Natural killer cell (primary cell): ENCODE measurements at regions not wholly inside any gene's neighbourhood (a gene's known extent, or its start where the extent isn't known, plus 50 kb on each side); places are given as distances from the start of the nearest gene placed in this dataset.

Experiments
- ATAC-seq, 3 donors: fragments of 150-1000 bp in 2 of 3; fragments of 200-7000 bp in 1 of 3; cut with Tn5 transposase; 1 replicate in 1 of 3; 2 replicates in 2 of 3; pipeline ENCODE4 v1.10.0; 2021; ENCODE audit warnings: mild to moderate bottlenecking in 2 of 3, moderate library complexity in 2 of 3
- DNase-seq, 2 donors: peaks; one replicate each; pipeline versions ENCODE4 v3.0.0 to v3.0.0-alpha.2; 2013 to 2021; ENCODE audit warnings: mixed read lengths in 1 of 2
- H3K27ac ChIP-seq: one replicate; pipeline ENCODE4 v1.5.1; 2013; ENCODE audit warnings: mild to moderate bottlenecking, low read length
- H3K27me3 ChIP-seq: one replicate; pipeline ENCODE4 v1.6.1; 2013; ENCODE audit warnings: low read length; ENCODE audit not compliant: control insufficient read depth, insufficient read depth
- H3K36me3 ChIP-seq: one replicate; pipeline ENCODE4 v1.6.1; 2013; ENCODE audit warnings: low read length; ENCODE audit not compliant: control insufficient read depth, insufficient read depth
- H3K4me1 ChIP-seq: one replicate; pipeline ENCODE4 v1.6.1; 2013; ENCODE audit warnings: low read length; ENCODE audit not compliant: control insufficient read depth, insufficient read depth
- H3K4me3 ChIP-seq: one replicate; pipeline ENCODE4 v1.5.1; 2013; ENCODE audit warnings: low read length
- H3K9me3 ChIP-seq: one replicate; pipeline ENCODE4 v1.6.1; 2013; ENCODE audit warnings: low read length; ENCODE audit not compliant: control insufficient read depth, insufficient read depth
- H3K27ac Mint-ChIP-seq, 2 donors: one replicate each; pipeline ENCODE4 v1.8.0; 2022; ENCODE audit warnings: mild to moderate bottlenecking in 2 of 2, mixed read lengths in 2 of 2, moderate library complexity in 1 of 2
- H3K27me3 Mint-ChIP-seq, 2 donors: one replicate each; pipeline ENCODE4 v1.8.0; 2022; ENCODE audit warnings: low read depth in 2 of 2, mixed read lengths in 2 of 2
- H3K36me3 Mint-ChIP-seq: one replicate; pipeline ENCODE4 v1.8.0; 2022; ENCODE audit warnings: mixed read lengths
- H3K4me1 Mint-ChIP-seq, 2 donors: one replicate each; pipeline ENCODE4 v1.8.0; 2022; ENCODE audit warnings: mixed read lengths in 2 of 2
- H3K4me3 Mint-ChIP-seq: one replicate; pipeline ENCODE4 v1.8.0; 2022; ENCODE audit warnings: mild to moderate bottlenecking, moderate library complexity, mixed read lengths
- H3K9me3 Mint-ChIP-seq, 2 donors: one replicate each; pipeline ENCODE4 v1.8.0; 2022; ENCODE audit warnings: mixed read lengths in 2 of 2
- CTCF ChIP-seq: fragments of 200-600 bp; IDR thresholded peaks from one replicate; pipeline ENCODE4 v1.8.0; 2022; ENCODE audit warnings: antibody characterized with exemption
- WGBS: methylation state at CpG from one replicate; pipeline ENCODE4 v1.1.7; 2013; ENCODE audit warnings: missing lambda C conversion rate; ENCODE audit not compliant: insufficient coverage; 5-methylcytosine and 5-hydroxymethylcytosine counted together
- intact Hi-C: fragments of 100-400 bp; cut with micrococcal nuclease; formaldehyde crosslinking; loops from one replicate; pipeline ENCODE4 v1.14.2; 2022

- Histone ChIP-seq H3K4me1 (no peaks in the 10 kb centered on the region), H3K27me3 (no peaks in the 10 kb centered on the region), H3K4me3 (no peak overlapping the region), H3K9me3 (peaks cover 14% of the 10 kb centered on the region), H3K36me3 (no peaks in the 10 kb centered on the region), H3K27ac (no peak overlapping the region)
- DNase-seq: no peak
- no peak overlapping the region for H3K4me3 Mint-ChIP-seq
- H3K27ac Mint-ChIP-seq: no peak overlapping the region
- no peaks in the 10 kb centered on the region for H3K4me1 Mint-ChIP-seq
- no peak for ATAC-seq
- H3K9me3 Mint-ChIP-seq: peaks cover 18 to 43% of the 10 kb centered on the region in 2 donors
- 56% methylated on average over 1 of the region's 1 CpG for WGBS
- H3K36me3 Mint-ChIP-seq: peaks cover 23% of the 10 kb centered on the region
- intact Hi-C loops: no loop called here
- no peaks in the 10 kb centered on the region for H3K27me3 Mint-ChIP-seq
- TF ChIP-seq CTCF: no peak
Measured at GRCh38 chr1:80258659-80259058, 1252.1 kb upstream of the ADGRL4 start.

- Mint-ChIP-seq H3K27me3 (no peaks in the 10 kb centered on the region), H3K9me3 (peaks cover 11 to 17% of the 10 kb centered on the region in 2 donors), H3K4me1 (no peaks in the 10 kb centered on the region), H3K27ac (no peak overlapping the region), H3K4me3 (no peak overlapping the region), H3K36me3 (peaks cover 8% of the 10 kb centered on the region)
- no CpG with 5 or more reads among the region's 1 CpG for WGBS
- H3K36me3 ChIP-seq: no peaks in the 10 kb centered on the region
- H3K27ac ChIP-seq: no peak overlapping the region
- no peaks in the 10 kb centered on the region for H3K27me3 ChIP-seq
- DNase-seq (no peak), ATAC-seq (no peak)
- H3K4me1 ChIP-seq: no peaks in the 10 kb centered on the region
- no peak overlapping the region for H3K4me3 ChIP-seq
- TF ChIP-seq CTCF: no peak
- peaks cover 7% of the 10 kb centered on the region for H3K9me3 ChIP-seq
- intact Hi-C loops: no loop called here
Measured at GRCh38 chr1:80251591-80251990, 1245.1 kb upstream of the ADGRL4 start.

GRCh38 chr1:80251171-80251570, 1244.6 kb upstream of the ADGRL4 start:
- Histone ChIP-seq H3K27me3 (no peaks in the 10 kb centered on the region), H3K36me3 (no peaks in the 10 kb centered on the region), H3K9me3 (peaks cover 7% of the 10 kb centered on the region), H3K27ac (no peak overlapping the region), H3K4me3 (no peak overlapping the region), H3K4me1 (no peaks in the 10 kb centered on the region)
- DNase-seq (no peak), ATAC-seq (no peak)
- no peak for TF ChIP-seq CTCF
- no peak overlapping the region for H3K27ac Mint-ChIP-seq
- H3K9me3 Mint-ChIP-seq: peaks cover 8 to 17% of the 10 kb centered on the region in 2 donors
- no peak overlapping the region for H3K4me3 Mint-ChIP-seq
- H3K27me3 Mint-ChIP-seq: no peaks in the 10 kb centered on the region
- H3K36me3 Mint-ChIP-seq: peaks cover 8% of the 10 kb centered on the region
- intact Hi-C loops: no loop called here
- H3K4me1 Mint-ChIP-seq: no peaks in the 10 kb centered on the region

GRCh38 chr1:80250573-80251168, 1244.1 kb upstream of the ADGRL4 start:
- Mint-ChIP-seq H3K27me3 (no peaks in the 10 kb centered on the region), H3K9me3 (peaks cover 11 to 20% of the 10 kb centered on the region in 2 donors), H3K4me1 (no peaks in the 10 kb centered on the region), H3K27ac (no peak overlapping the region), H3K4me3 (no peak overlapping the region), H3K36me3 (peaks cover 8% of the 10 kb centered on the region)
- Histone ChIP-seq H3K36me3 (no peaks in the 10 kb centered on the region), H3K27ac (no peak overlapping the region), H3K9me3 (peaks cover 7% of the 10 kb centered on the region), H3K4me3 (no peak overlapping the region), H3K4me1 (no peaks in the 10 kb centered on the region), H3K27me3 (no peaks in the 10 kb centered on the region)
- TF ChIP-seq CTCF: no peak
- intact Hi-C loops: no loop called here
- DNase-seq (no peak), ATAC-seq (no peak)
- WGBS: 97% methylated on average over 2 of the region's 3 CpGs
